ENCODE measurements at regions not wholly inside any gene's neighbourhood (a gene's known extent, or its start where the extent isn't known, plus 50 kb on each side); places are given as distances from the start of the nearest gene placed in this dataset.
"Not testable (repeated sequence)": the region's sequence is repeated elsewhere in the genome, so short reads cannot be mapped to it uniquely, and the experiment has no call there.

DNA sequence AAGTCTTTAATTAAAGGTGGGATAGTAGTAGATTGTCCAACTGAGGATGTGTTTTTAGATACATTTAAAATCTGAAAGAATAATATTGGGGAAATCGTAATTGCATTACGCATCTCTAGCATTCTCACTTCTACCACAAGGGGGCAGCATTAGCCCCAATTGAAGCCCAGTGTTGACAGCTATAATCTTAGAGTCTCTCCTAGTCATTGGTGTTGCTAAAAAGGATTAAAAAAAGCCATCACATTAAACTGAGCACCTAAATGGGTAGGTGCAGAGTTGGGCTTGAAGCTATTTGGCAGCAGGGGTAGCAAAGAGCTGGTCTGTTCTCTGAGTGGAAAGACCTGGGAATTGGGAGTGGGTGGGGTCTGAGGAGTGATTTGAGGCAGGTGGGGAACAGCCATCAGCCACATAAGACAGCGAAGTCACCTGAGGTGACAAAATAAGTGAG is 177.2 kb downstream of the OSTF1 start:
- TF ChIP-seq SPI1 (IDR thresholded peaks at IDR 0.05; ENCODE audit: low read depth, low read length), result no peak
- no peak for TF ChIP-seq PAX5 (IDR thresholded peaks at IDR 0.05; ENCODE audit: insufficient read depth, low read length, severe bottlenecking)
- TF ChIP-seq TAF1 (IDR thresholded peaks at IDR 0.05; ENCODE audit: low read depth, low read length), result no peak
- no peak for TF ChIP-seq POLR2A (IDR thresholded peaks at IDR 0.05; ENCODE audit: low read depth, low read length)
- no peak for TF ChIP-seq POLR2AphosphoS5 (IDR thresholded peaks at IDR 0.05; ENCODE audit: low read depth, low read length)
- no peak for TF ChIP-seq POU2F2 (IDR thresholded peaks at IDR 0.05; ENCODE audit: low read depth, low read length)
- DNase-seq (ENCODE audit: insufficient read length, low spot score) (peak; percentile 9), FAIRE-seq (peak; percentile 35)

DNA sequence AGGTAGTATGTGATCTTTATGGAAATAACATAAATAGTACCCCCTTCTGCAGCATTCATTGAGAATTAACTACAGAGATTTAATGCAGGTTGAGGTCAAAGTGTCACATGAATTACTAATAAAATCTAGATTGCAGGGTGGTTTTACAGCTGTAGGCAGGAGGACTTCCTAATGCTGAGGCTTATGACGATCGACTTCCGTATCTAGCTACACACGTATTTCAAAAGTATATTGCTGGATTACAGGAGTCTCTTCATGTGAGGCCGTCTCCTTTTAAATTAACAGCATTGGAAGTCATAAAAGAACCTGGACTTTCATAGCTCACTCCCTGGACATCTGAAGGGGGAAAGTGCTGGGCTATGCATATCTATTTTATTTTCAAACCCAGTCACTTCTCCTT is 180.9 kb downstream of the OSTF1 start:
- no peak for FAIRE-seq
- TF ChIP-seq PAX5 (IDR thresholded peaks at IDR 0.05; ENCODE audit: insufficient read depth, low read length, severe bottlenecking) (no peak), POLR2A (IDR thresholded peaks at IDR 0.05; ENCODE audit: low read depth, low read length) (no peak), SPI1 (IDR thresholded peaks at IDR 0.05; ENCODE audit: low read depth, low read length) (no peak), POLR2AphosphoS5 (IDR thresholded peaks at IDR 0.05; ENCODE audit: low read depth, low read length) (no peak), TAF1 (IDR thresholded peaks at IDR 0.05; ENCODE audit: low read depth, low read length) (no peak), POU2F2 (IDR thresholded peaks at IDR 0.05; ENCODE audit: low read depth, low read length) (no peak)
- no peak for DNase-seq (ENCODE audit: insufficient read length, low spot score)

DNA sequence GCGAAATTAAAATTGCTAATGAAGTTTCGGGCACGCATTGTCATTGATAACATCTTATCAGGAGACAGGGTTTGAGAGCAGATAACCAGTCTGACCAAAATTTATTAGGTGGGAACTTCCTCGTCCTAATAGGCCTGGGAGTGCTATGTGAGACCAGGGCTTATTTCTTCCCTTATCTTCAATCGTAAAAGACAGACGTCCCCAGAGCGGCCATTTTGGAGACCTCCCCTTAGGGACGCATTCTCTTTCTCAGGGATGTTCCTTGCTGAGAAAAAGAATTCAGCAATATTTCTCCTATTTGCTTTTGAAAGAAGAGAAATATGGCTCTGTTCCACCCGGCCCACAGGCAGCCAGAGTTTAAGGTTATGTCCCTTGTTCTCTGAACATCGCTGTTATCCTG is 184.7 kb downstream of the OSTF1 start:
- not testable (repeated sequence) for DNase-seq (ENCODE audit: insufficient read length, low spot score); FAIRE-seq

DNA sequence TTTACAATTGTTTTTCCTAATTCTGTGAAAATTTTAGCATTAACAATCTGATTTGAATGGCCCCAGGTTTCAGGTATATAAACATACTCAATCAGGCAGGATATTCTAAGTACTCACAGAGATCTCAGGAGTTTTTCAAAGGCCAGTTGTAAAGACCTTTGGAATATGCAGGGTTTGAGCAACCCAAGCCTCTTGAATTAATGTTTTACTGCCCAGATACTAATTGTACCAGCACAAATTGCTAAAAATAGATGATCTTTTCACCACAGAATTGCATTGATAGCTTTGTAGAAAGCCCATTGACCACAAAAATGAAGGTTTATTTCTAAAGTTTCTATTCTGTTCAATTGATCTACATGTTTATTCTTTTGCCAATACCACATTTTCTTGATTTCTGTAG is 186.5 kb downstream of the OSTF1 start:
- no peak for FAIRE-seq
- DNase-seq (ENCODE audit: insufficient read length, low spot score), result no peak
- TF ChIP-seq POLR2AphosphoS5 (IDR thresholded peaks at IDR 0.05; ENCODE audit: low read depth, low read length) (no peak), SPI1 (IDR thresholded peaks at IDR 0.05; ENCODE audit: low read depth, low read length) (no peak), POU2F2 (IDR thresholded peaks at IDR 0.05; ENCODE audit: low read depth, low read length) (no peak)

DNA sequence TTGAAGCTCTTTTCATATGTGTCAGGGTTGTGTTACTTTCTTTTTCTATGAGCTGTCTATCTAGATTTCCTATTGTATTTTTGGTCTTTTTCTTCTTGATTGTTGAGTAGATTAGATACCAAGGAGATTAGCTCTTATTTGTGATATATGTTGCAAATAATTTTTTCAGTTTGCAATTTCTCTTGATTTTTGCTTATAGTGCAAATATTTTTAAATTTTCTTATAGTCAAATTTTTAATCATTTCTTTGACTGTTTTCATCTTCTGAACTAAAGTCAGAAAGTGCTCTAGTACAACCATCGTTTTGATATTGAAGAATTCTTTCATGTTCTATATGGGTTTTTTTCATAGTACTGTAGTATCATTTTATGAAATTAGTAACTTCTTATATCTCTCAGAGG is 193.7 kb downstream of the OSTF1 start:
- FAIRE-seq (no peak), DNase-seq (ENCODE audit: insufficient read length, low spot score) (no peak)

DNA sequence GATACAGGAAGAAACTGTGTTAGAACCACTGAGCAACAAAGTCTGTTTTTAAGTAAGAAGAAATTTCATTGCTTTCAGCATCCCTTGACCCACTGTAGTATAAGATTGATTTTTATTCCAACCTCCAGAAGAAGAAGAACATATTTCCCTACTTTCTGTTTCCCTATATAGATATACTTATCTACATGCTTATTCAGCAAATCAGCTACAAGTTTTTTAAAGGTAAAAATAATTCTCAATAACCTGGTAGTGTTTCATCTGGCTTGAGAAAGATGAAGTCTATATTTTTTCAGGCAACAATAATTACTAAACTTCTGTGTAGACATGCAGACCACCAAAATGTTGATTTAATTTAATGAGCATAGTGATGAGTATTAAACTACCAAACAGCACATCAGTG is 201.0 kb downstream of the OSTF1 start:
- FAIRE-seq, result no peak
- DNase-seq (ENCODE audit: insufficient read length, low spot score), result no peak
- TF ChIP-seq POLR2AphosphoS5 (IDR thresholded peaks at IDR 0.05; ENCODE audit: low read depth, low read length), result no peak
- no peak for TF ChIP-seq POU2F2 (IDR thresholded peaks at IDR 0.05; ENCODE audit: low read depth, low read length)
- TF ChIP-seq POLR2A (IDR thresholded peaks at IDR 0.05; ENCODE audit: low read depth, low read length), result no peak
- no peak for TF ChIP-seq PAX5 (IDR thresholded peaks at IDR 0.05; ENCODE audit: insufficient read depth, low read length, severe bottlenecking)
- no peak for TF ChIP-seq TAF1 (IDR thresholded peaks at IDR 0.05; ENCODE audit: low read depth, low read length)
- no peak for TF ChIP-seq SPI1 (IDR thresholded peaks at IDR 0.05; ENCODE audit: low read depth, low read length)

More for the DNA sequence above, 193.7 kb downstream of the OSTF1 start:
- TF ChIP-seq PAX5 (IDR thresholded peaks at IDR 0.05; ENCODE audit: insufficient read depth, low read length, severe bottlenecking) (no peak), POLR2A (IDR thresholded peaks at IDR 0.05; ENCODE audit: low read depth, low read length) (no peak), SPI1 (IDR thresholded peaks at IDR 0.05; ENCODE audit: low read depth, low read length) (no peak), TAF1 (IDR thresholded peaks at IDR 0.05; ENCODE audit: low read depth, low read length) (no peak), POU2F2 (IDR thresholded peaks at IDR 0.05; ENCODE audit: low read depth, low read length) (no peak), POLR2AphosphoS5 (IDR thresholded peaks at IDR 0.05; ENCODE audit: low read depth, low read length) (no peak)

DNA sequence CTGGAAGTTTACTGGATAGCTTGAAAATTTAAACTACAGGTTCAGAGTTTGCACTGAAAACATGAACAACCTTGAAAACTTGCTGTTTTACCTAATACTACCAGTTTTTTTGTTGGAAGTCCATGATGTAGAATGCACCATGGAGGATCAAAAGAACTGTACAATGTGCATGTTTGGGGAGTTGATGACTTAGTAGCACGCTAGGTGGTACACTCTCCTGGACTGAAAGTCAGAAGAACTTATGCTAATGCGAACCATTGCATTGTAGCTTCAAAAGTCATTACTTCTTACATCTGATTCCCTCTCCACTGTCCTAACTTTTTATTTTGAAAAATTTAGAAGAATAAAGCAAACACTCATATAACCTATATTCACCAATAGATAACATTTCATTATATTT is 211.0 kb downstream of the OSTF1 start:
- DNase-seq (ENCODE audit: insufficient read length, low spot score), result no peak
- FAIRE-seq, result no peak
- no peak for TF ChIP-seq POLR2A (IDR thresholded peaks at IDR 0.05; ENCODE audit: low read depth, low read length)
- no peak for TF ChIP-seq PAX5 (IDR thresholded peaks at IDR 0.05; ENCODE audit: insufficient read depth, low read length, severe bottlenecking)
- TF ChIP-seq POU2F2 (IDR thresholded peaks at IDR 0.05; ENCODE audit: low read depth, low read length), result no peak
- TF ChIP-seq TAF1 (IDR thresholded peaks at IDR 0.05; ENCODE audit: low read depth, low read length), result no peak
- TF ChIP-seq SPI1 (IDR thresholded peaks at IDR 0.05; ENCODE audit: low read depth, low read length), result no peak
- TF ChIP-seq POLR2AphosphoS5 (IDR thresholded peaks at IDR 0.05; ENCODE audit: low read depth, low read length), result no peak

DNA sequence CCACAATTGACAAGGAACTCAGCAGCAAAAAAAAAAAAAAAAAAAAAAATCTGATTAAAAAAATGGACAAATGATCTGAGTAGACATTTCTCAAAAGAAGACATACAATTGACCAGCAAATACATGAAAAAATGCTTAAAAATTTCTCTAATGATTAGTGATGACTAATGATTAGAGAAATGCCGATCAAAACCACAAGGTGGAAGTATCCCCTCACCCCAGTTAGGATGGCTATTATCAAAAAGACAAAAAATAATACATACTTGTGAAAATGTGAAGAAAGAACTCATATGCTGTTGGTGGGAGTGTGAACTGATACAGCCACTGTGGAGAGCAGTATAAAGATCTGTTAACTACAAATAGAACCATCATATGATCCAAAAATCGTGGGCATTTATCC is 245.3 kb downstream of the OSTF1 start:
- no peak for TF ChIP-seq POLR2A (IDR thresholded peaks at IDR 0.05; ENCODE audit: low read depth, low read length)
- no peak for TF ChIP-seq TAF1 (IDR thresholded peaks at IDR 0.05; ENCODE audit: low read depth, low read length)
- no peak for TF ChIP-seq POLR2AphosphoS5 (IDR thresholded peaks at IDR 0.05; ENCODE audit: low read depth, low read length)
- TF ChIP-seq POU2F2 (IDR thresholded peaks at IDR 0.05; ENCODE audit: low read depth, low read length), result no peak
- no peak for TF ChIP-seq PAX5 (IDR thresholded peaks at IDR 0.05; ENCODE audit: insufficient read depth, low read length, severe bottlenecking)
- no peak for TF ChIP-seq SPI1 (IDR thresholded peaks at IDR 0.05; ENCODE audit: low read depth, low read length)
- FAIRE-seq, result no peak
- DNase-seq (ENCODE audit: insufficient read length, low spot score), result no peak

DNA sequence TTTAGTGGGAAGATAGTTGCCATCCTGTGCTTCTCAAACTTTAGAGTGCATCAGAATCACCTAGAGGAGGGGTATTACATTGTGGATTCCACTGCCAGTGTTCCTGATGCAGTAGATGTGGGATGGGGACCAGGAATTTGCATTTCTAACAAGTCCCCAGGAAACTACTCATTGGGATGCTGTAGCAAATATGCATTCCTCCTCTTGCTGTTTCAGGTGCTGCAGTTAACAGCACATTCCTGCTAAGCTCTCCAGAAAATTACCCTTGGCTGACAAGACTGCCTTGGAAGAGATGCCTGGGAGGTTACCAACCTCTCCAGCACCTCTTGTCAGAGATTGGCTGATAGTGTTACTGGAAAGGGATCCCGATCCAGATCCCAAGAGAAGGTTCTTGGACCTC is 270.5 kb downstream of the OSTF1 start:
- FAIRE-seq (no peak), DNase-seq (ENCODE audit: insufficient read length, low spot score) (no peak)
- TF ChIP-seq POLR2A (IDR thresholded peaks at IDR 0.05; ENCODE audit: low read depth, low read length) (no peak), SPI1 (IDR thresholded peaks at IDR 0.05; ENCODE audit: low read depth, low read length) (no peak), POLR2AphosphoS5 (IDR thresholded peaks at IDR 0.05; ENCODE audit: low read depth, low read length) (no peak), POU2F2 (IDR thresholded peaks at IDR 0.05; ENCODE audit: low read depth, low read length) (no peak), PAX5 (IDR thresholded peaks at IDR 0.05; ENCODE audit: insufficient read depth, low read length, severe bottlenecking) (no peak), TAF1 (IDR thresholded peaks at IDR 0.05; ENCODE audit: low read depth, low read length) (no peak)

DNA sequence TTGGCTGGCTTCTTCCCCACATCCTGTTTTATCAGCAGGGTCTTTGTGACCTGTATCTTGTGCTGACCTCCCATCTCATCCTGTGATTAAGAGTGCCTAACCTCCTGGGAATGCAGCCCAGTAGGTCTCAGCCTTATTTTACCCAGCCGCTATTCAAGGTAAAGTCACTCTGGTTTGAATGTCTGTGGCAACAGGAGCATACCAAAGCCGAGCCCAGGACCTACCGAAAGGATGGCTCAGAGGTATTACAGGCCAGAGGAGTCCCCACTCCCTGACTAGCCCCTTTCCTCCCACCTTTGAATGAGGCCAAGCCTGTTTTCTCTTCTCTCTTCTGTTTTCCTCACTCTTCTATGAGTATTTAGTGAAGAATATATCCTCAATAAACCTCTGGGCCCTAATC is 271.3 kb downstream of the OSTF1 start:
- TF ChIP-seq POLR2AphosphoS5 (IDR thresholded peaks at IDR 0.05; ENCODE audit: low read depth, low read length), result no peak
- no peak for TF ChIP-seq SPI1 (IDR thresholded peaks at IDR 0.05; ENCODE audit: low read depth, low read length)
- TF ChIP-seq PAX5 (IDR thresholded peaks at IDR 0.05; ENCODE audit: insufficient read depth, low read length, severe bottlenecking), result no peak
- no peak for TF ChIP-seq TAF1 (IDR thresholded peaks at IDR 0.05; ENCODE audit: low read depth, low read length)
- DNase-seq (ENCODE audit: insufficient read length, low spot score) (no peak), FAIRE-seq (no peak)

Measured in GM12891 (cell line).